Uterus (tissue), 3 donors: ENCODE measurements at regions not wholly inside any gene's neighbourhood (a gene's known extent, or its start where the extent isn't known, plus 50 kb on each side); places are given as distances from the start of the nearest gene placed in this dataset.

Experiments used
- DNase-seq, 2 donors: peaks; one replicate each; pipeline ENCODE4 v3.0.0-alpha.2; 2019 to 2020
- H3K27ac ChIP-seq, 2 donors: fragments of 200-600 bp; sonication (generic); 1 replicate in 1 of 2; 2 replicates in 1 of 2; pipeline ENCODE4 v1.5.1; 2016 to 2018
- H3K27me3 ChIP-seq, 2 donors: fragments of 200-600 bp; sonication (generic); one replicate each; pipeline ENCODE4 v1.5.1; 2018 to 2019; ENCODE audit warnings: control low read depth in 1 of 2
- H3K36me3 ChIP-seq, 2 donors: fragments of 200-600 bp; sonication (generic); one replicate each; pipeline ENCODE4 v1.5.1; 2019; ENCODE audit warnings: control low read depth in 1 of 2
- H3K4me1 ChIP-seq, 2 donors: fragments of 200-600 bp; sonication (generic); one replicate each; pipeline ENCODE4 v1.5.1; 2018 to 2019; ENCODE audit warnings: control low read depth in 1 of 2
- H3K4me3 ChIP-seq, 2 donors: fragments of 200-600 bp; sonication (generic); 1 replicate in 1 of 2; 2 replicates in 1 of 2; pipeline ENCODE4 v1.5.1; 2018 to 2019; ENCODE audit warnings: mild to moderate bottlenecking in 1 of 2
- H3K9me3 ChIP-seq, 2 donors: fragments of 200-600 bp; sonication (generic); one replicate each; pipeline ENCODE4 v1.5.1; 2019; ENCODE audit warnings: control low read depth in 1 of 2
- CTCF ChIP-seq, 4 experiments: fragments of 200-600 bp in 2 of 4; fragments of 450-650 bp in 2 of 4; sonication (generic) in 2 of 4; IDR thresholded peaks; one replicate each; pipeline ENCODE4 v1.5.1; 2016 to 2019; ENCODE audit warnings: antibody characterized with exemption in 4 of 4, mild to moderate bottlenecking in 2 of 4, moderate library complexity in 1 of 4
- POLR2A ChIP-seq, 2 donors: fragments of 450-650 bp; IDR thresholded peaks; one replicate each; pipeline ENCODE4 v1.6.1; 2016; ENCODE audit warnings: antibody characterized with exemption in 2 of 2, mild to moderate bottlenecking in 1 of 2, moderate library complexity in 1 of 2
- intact Hi-C: fragments of 100-400 bp; cut with DNase I; formaldehyde crosslinking; loops from one replicate; pipeline ENCODE4 v1.15.1; 2023; ENCODE audit warnings: low total_unique reads
- donor health status: DM: yes; HTN: yes; CAD: no.

GRCh38 chr1:38127428-38127827, 80.8 kb upstream of the POU3F1 start:
- Histone ChIP-seq H3K9me3 (no peaks in the 10 kb centered on the region), H3K27ac (no peak overlapping the region), H3K36me3 (no peaks in the 10 kb centered on the region), H3K4me1 (no peaks in the 10 kb centered on the region), H3K27me3 (no peaks in the 10 kb centered on the region), H3K4me3 (no peak overlapping the region)
- DNase-seq, result no peak
- TF ChIP-seq CTCF (IDR thresholded peaks at IDR 0.05) (no peak), POLR2A (IDR thresholded peaks at IDR 0.05) (no peak)
- intact Hi-C loops, result no loop called here

- intact Hi-C loops, result no loop called here
- Histone ChIP-seq H3K4me1 (no peaks in the 10 kb centered on the region), H3K27me3 (no peaks in the 10 kb centered on the region), H3K27ac (no peak overlapping the region), H3K4me3 (no peak overlapping the region), H3K9me3 (no peaks in the 10 kb centered on the region), H3K36me3 (no peaks in the 10 kb centered on the region)
- no peak for TF ChIP-seq CTCF (IDR thresholded peaks at IDR 0.05)
- no peak for TF ChIP-seq POLR2A (IDR thresholded peaks at IDR 0.05)
- no peak for DNase-seq
These were observed 80.4 kb upstream of the POU3F1 start for GRCh38 chr1:38126970-38127369.

- Histone ChIP-seq H3K27ac (no peak overlapping the region), H3K4me3 (no peak overlapping the region), H3K27me3 (no peaks in the 10 kb centered on the region), H3K36me3 (no peaks in the 10 kb centered on the region), H3K4me1 (no peaks in the 10 kb centered on the region), H3K9me3 (no peaks in the 10 kb centered on the region)
- no peak for DNase-seq
- TF ChIP-seq POLR2A (IDR thresholded peaks at IDR 0.05) (no peak), CTCF (IDR thresholded peaks at IDR 0.05) (no peak)
- intact Hi-C loops, result no loop called here
These were observed 79.4 kb upstream of the POU3F1 start for GRCh38 chr1:38125837-38126520.

- no peaks in the 10 kb centered on the region for H3K36me3 ChIP-seq
- no peak for TF ChIP-seq CTCF (IDR thresholded peaks at IDR 0.05)
- TF ChIP-seq POLR2A (IDR thresholded peaks at IDR 0.05), result no peak
- H3K4me3 ChIP-seq, result no peak overlapping the region
- no peak overlapping the region for H3K27ac ChIP-seq
- no peaks in the 10 kb centered on the region for H3K27me3 ChIP-seq
- intact Hi-C loops, result no loop called here
- H3K9me3 ChIP-seq, result no peaks in the 10 kb centered on the region
- no peaks in the 10 kb centered on the region for H3K4me1 ChIP-seq
- no peak for DNase-seq
These were observed 78.4 kb upstream of the POU3F1 start for GRCh38 chr1:38125016-38125415.

GRCh38 chr1:38123356-38124135, 77.0 kb upstream of the POU3F1 start:
- H3K27ac ChIP-seq, result no peak overlapping the region
- no peak for DNase-seq
- no peak overlapping the region for H3K4me3 ChIP-seq
- no peaks in the 10 kb centered on the region for H3K4me1 ChIP-seq
- H3K27me3 ChIP-seq, result no peaks in the 10 kb centered on the region
- TF ChIP-seq POLR2A (IDR thresholded peaks at IDR 0.05), result no peak
- no peak for TF ChIP-seq CTCF (IDR thresholded peaks at IDR 0.05)
- intact Hi-C loops, result no loop called here
- no peaks in the 10 kb centered on the region for H3K36me3 ChIP-seq
- H3K9me3 ChIP-seq, result no peaks in the 10 kb centered on the region
